NT2/D1 (cell line): ENCODE measurements at regions not wholly inside any gene's neighbourhood (a gene's known extent, or its start where the extent isn't known, plus 50 kb on each side); places are given as distances from the start of the nearest gene placed in this dataset.

Experiments
- SUZ12 ChIP-seq: IDR thresholded peaks from 2 replicates; pipeline ENCODE4 v1.6.1; 2011; ENCODE audit not compliant: insufficient read length, insufficient read depth; ENCODE audit errors: extremely low read depth
- YY1 ChIP-seq: IDR thresholded peaks from 2 replicates; pipeline ENCODE4 v1.6.1; 2011; ENCODE audit not compliant: insufficient read length, insufficient read depth

DNA sequence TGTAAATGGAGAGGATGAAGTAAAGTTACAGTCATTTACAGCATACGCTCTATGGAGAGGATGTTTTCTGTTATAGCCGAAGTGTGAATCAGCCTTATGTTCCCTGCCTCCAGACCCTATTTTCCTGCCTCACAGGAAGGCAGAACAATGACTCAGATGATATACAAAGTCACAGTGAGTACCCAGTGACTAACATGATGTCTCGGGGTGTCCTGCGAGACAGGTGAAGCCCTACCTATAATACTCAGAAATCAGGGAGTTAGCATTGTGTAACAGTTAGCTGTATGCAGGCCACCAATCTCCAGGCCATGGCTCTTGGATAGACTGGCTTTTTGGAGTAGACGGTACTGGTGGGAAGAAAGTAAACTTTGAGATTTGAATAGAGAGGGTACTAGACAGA is 55.6 kb upstream of the FBXO28 start:
- TF ChIP-seq YY1 (no peak), SUZ12 (no peak)
